SK-N-SH (cell line): ENCODE measurements at regions not wholly inside any gene's neighbourhood (a gene's known extent, or its start where the extent isn't known, plus 50 kb on each side); places are given as distances from the start of the nearest gene placed in this dataset.

Experiments used
- CTCF ChIA-PET: fragments of 300-600, 350-600 bp; formaldehyde crosslinking; extraction: SDS; loops from one replicate; lab custom pipeline; 2021; lab: Yijun Ruan, JAX
- POLR2A ChIA-PET: fragments of 350-600 bp; sonication (Branson Sonifier 250); formaldehyde crosslinking; extraction: SDS; loops from one replicate; lab custom pipeline; 2020; ENCODE audit warnings: antibody characterized with exemption, inconsistent platforms; lab: Yijun Ruan, JAX
- DNase-seq: peaks from one replicate; pipeline ENCODE4 v3.0.0; 2012
- H2AFZ ChIP-seq: fragments of 200-600 bp; sonication (generic); 2 replicates; pipeline ENCODE4 v1.8.1; 2016; ENCODE audit warnings: antibody characterized with exemption, mild to moderate bottlenecking, low read depth
- H3F3A ChIP-seq: fragments of 200-600 bp; sonication (generic); replicated peaks from 2 replicates; pipeline ENCODE3; 2016; ENCODE audit warnings: antibody characterized with exemption, mild to moderate bottlenecking; ENCODE audit not compliant: insufficient read depth
- H3K27ac ChIP-seq, 2 experiments: fragments of 200-500 bp in 1 of 2; fragments of 200-600 bp in 1 of 2; sonication (Bioruptor generic) in 1 of 2; sonication (generic), shearing (Covaris generic) in 1 of 2; 2 replicates each; pipeline versions ENCODE4 v1.5.1 to v1.6.1; 2014 to 2016; ENCODE audit warnings: low read depth in 2 of 2, inconsistent platforms in 1 of 2, low read length in 1 of 2, mild to moderate bottlenecking in 1 of 2, mixed read lengths in 1 of 2
- H3K27me3 ChIP-seq: fragments of 200-600 bp; sonication (generic), shearing (Covaris generic); 2 replicates; pipeline ENCODE4 v1.6.1; 2016; ENCODE audit warnings: mixed run types; ENCODE audit not compliant: insufficient read depth
- H3K36me3 ChIP-seq, 2 experiments: fragments of 200-500 bp in 1 of 2; fragments of 200-600 bp in 1 of 2; sonication (Bioruptor generic) in 1 of 2; sonication (generic) in 1 of 2; replicated peaks in 1 of 2; 2 replicates each; pipeline versions ENCODE3 to v1.5.1; 2014 to 2016; ENCODE audit warnings: low read length in 1 of 2, mild to moderate bottlenecking in 1 of 2; ENCODE audit not compliant: insufficient read depth in 2 of 2, control insufficient read depth in 1 of 2
- H3K4me1 ChIP-seq, 2 experiments: fragments of 200-500 bp in 1 of 2; fragments of 200-600 bp in 1 of 2; sonication (Bioruptor generic) in 1 of 2; sonication (generic), shearing (Covaris generic) in 1 of 2; 2 replicates each; pipeline versions ENCODE4 v1.5.1 to v1.6.1; 2014 to 2016; ENCODE audit warnings: low read depth in 1 of 2, low read length in 1 of 2, mixed run types in 1 of 2; ENCODE audit not compliant: insufficient read depth in 2 of 2, control insufficient read depth in 1 of 2
- H3K4me2 ChIP-seq: fragments of 200-600 bp; sonication (generic), shearing (Covaris generic); 2 replicates; pipeline ENCODE4 v1.6.1; 2017; ENCODE audit warnings: mixed run types
- H3K4me3 ChIP-seq, 2 experiments: fragments of 200-500 bp in 1 of 2; fragments of 200-600 bp in 1 of 2; sonication (Bioruptor generic) in 1 of 2; sonication (generic), shearing (Covaris generic) in 1 of 2; 2 replicates each; pipeline versions ENCODE4 v1.5.1 to v1.8.1; 2014 to 2016; ENCODE audit warnings: low read depth in 2 of 2, inconsistent platforms in 1 of 2, low read length in 1 of 2, mild to moderate bottlenecking in 1 of 2, mixed read lengths in 1 of 2, moderate library complexity in 1 of 2
- H3K79me2 ChIP-seq: fragments of 200-600 bp; sonication (generic); 2 replicates; pipeline ENCODE4 v1.8.1; 2017; ENCODE audit warnings: mild to moderate bottlenecking; ENCODE audit not compliant: insufficient read depth
- H3K9ac ChIP-seq: fragments of 200-600 bp; sonication (generic); 2 replicates; pipeline ENCODE4 v1.6.1; 2017; ENCODE audit warnings: mixed run types
- H3K9me2 ChIP-seq: fragments of 200-600 bp; sonication (generic); 2 replicates; pipeline ENCODE4 v1.6.1; 2017; ENCODE audit warnings: mixed run types
- H3K9me3 ChIP-seq: fragments of 200-600 bp; sonication (generic); 2 replicates; pipeline ENCODE4 v1.6.1; 2017; ENCODE audit warnings: mixed run types, mild to moderate bottlenecking, moderate library complexity
- H4K20me1 ChIP-seq: fragments of 200-600 bp; sonication (generic); 2 replicates; pipeline ENCODE4 v1.6.1; 2017; ENCODE audit warnings: mild to moderate bottlenecking, mixed run types; ENCODE audit not compliant: insufficient read depth
- ELF1 ChIP-seq: IDR thresholded peaks from 2 replicates; pipeline ENCODE4 v1.4.0; 2012
- FOXM1 ChIP-seq: IDR thresholded peaks from 2 replicates; pipeline ENCODE4 v1.4.0; 2012; ENCODE audit warnings: low read depth, mild to moderate bottlenecking
- GATA2 ChIP-seq: sonication (generic); formaldehyde crosslinking; IDR thresholded peaks from 2 replicates; pipeline ENCODE4 v1.5.0; 2020; ENCODE audit warnings: mild to moderate bottlenecking, missing genetic modification reagents
- JUND ChIP-seq: IDR thresholded peaks from 2 replicates; pipeline ENCODE4 v1.4.0; 2012
- MXI1 ChIP-seq: IDR thresholded peaks from 2 replicates; pipeline ENCODE4 v1.6.1; 2012; ENCODE audit warnings: mild to moderate bottlenecking, low read depth, low read length, improper control_type of control experiment
- NRF1 ChIP-seq: IDR thresholded peaks from 2 replicates; pipeline ENCODE4 v1.6.1; 2012; ENCODE audit warnings: low read depth, mild to moderate bottlenecking, low read length
- RAD21 ChIP-seq: IDR thresholded peaks from 2 replicates; pipeline ENCODE4 v1.6.1; 2012; ENCODE audit warnings: mild to moderate bottlenecking, low read length
- RFX5 ChIP-seq: IDR thresholded peaks from 2 replicates; pipeline ENCODE4 v1.6.1; 2012; ENCODE audit warnings: mild to moderate bottlenecking, improper control_type of control experiment, low read length
- RXRA ChIP-seq: IDR thresholded peaks from 2 replicates; pipeline ENCODE4 v1.4.0; 2012; ENCODE audit warnings: low read depth, mild to moderate bottlenecking, borderline replicate concordance
- SIN3A ChIP-seq: IDR thresholded peaks from 2 replicates; pipeline ENCODE4 v1.6.1; 2012; ENCODE audit warnings: low read depth, mild to moderate bottlenecking, low read length, moderate library complexity, borderline replicate concordance
- TAF1 ChIP-seq: IDR thresholded peaks from 2 replicates; pipeline ENCODE4 v1.6.1; 2012; ENCODE audit warnings: low read depth, mild to moderate bottlenecking, low read length, moderate library complexity, borderline replicate concordance
- TCF12 ChIP-seq: IDR thresholded peaks from 2 replicates; pipeline ENCODE4 v1.4.0; 2012
- YY1 ChIP-seq: IDR thresholded peaks from 2 replicates; pipeline ENCODE4 v1.4.0; 2012; ENCODE audit warnings: low read depth, mild to moderate bottlenecking
- WGBS: methylation state at CpG from one replicate; pipeline ENCODE4 v1.1.6; 2017; ENCODE audit warnings: low lambda C conversion rate; 5-methylcytosine and 5-hydroxymethylcytosine counted together
- TF ChIP-seq, protein P1 (sequence below): fragments of 150-350 bp; IDR thresholded peaks from 2 replicates; pipeline ENCODE4 v1.6.1; 2017; ENCODE audit warnings: antibody characterized with exemption, low read length, low read depth, borderline replicate concordance
- TF ChIP-seq, protein P2 (sequence below): IDR thresholded peaks from 2 replicates; pipeline ENCODE4 v1.4.0; 2012; ENCODE audit warnings: low read depth
- TF ChIP-seq, protein P3 (sequence below): fragments of 200-600 bp; sonication (generic); IDR thresholded peaks from 2 replicates; pipeline ENCODE4 v1.6.1; 2017; ENCODE audit warnings: antibody characterized with exemption, mild to moderate bottlenecking, moderate library complexity
- TF ChIP-seq, protein P4 (sequence below): IDR thresholded peaks from 2 replicates; pipeline ENCODE4 v1.4.0; 2012; ENCODE audit warnings: low read depth, borderline replicate concordance

DNA sequence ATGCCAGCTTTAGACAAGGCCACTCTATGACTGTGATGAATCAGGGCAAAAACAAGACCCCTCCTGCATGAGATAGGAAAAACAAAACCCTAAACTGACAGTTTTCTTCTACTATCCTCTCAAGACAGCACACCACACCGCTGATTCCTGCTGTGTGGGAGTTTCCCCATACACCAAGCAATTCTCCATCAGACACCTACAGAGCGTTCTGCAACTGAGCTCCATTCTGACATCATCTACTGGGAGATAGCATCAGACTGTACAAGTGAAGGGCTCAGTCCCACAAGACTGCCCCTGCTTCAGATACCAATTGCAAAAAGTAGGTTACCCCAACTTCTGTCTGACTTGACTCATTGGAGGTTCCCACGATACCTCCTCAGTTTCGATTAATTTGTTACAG lies 130.6 kb downstream of the TSN start:
- Histone ChIP-seq H3K27ac (no peak overlapping the region), H3K4me3 (no peak overlapping the region), H3F3A (no peaks in the 10 kb centered on the region), H3K79me2 (no peaks in the 10 kb centered on the region), H3K4me1 (peaks cover 0 to 6% of the 10 kb centered on the region in 2 experiments; a peak in 1 of 4 replicates), H4K20me1 (no peaks in the 10 kb centered on the region), H3K27me3 (no peaks in the 10 kb centered on the region), H3K9ac (no peak overlapping the region), H3K9me3 (no peaks in the 10 kb centered on the region), H3K9me2 (no peaks in the 10 kb centered on the region), H2AFZ (no peak overlapping the region), H3K36me3 (no peaks in the 10 kb centered on the region)
- CTCF ChIA-PET: interaction anchor here (1.4 kb wide), 1 partner anchor 36 kb away, joined by 4 read pairs; no protein-coding TSS in a partner anchor
- DNase-seq: no peak
- POLR2A ChIA-PET: no interaction called here
- 37% methylated on average over 4 of the region's 4 CpGs for WGBS
- no peak for TF ChIP-seq SIN3A
- no peak for TF ChIP-seq TAF1
- no peak for TF ChIP-seq NRF1
- TF ChIP-seq FOXM1: no peak
- no peak for TF ChIP-seq YY1
- TF ChIP-seq RFX5: no peak
- no peak for TF ChIP-seq ELF1
- TF ChIP-seq JUND: no peak
- TF ChIP-seq GATA2 (CRISPR knock-in tag): no peak
- TF ChIP-seq TCF12: no peak
- TF ChIP-seq, protein P1, sequence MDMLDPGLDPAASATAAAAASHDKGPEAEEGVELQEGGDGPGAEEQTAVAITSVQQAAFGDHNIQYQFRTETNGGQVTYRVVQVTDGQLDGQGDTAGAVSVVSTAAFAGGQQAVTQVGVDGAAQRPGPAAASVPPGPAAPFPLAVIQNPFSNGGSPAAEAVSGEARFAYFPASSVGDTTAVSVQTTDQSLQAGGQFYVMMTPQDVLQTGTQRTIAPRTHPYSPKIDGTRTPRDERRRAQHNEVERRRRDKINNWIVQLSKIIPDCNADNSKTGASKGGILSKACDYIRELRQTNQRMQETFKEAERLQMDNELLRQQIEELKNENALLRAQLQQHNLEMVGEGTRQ: no peak
- no peak for TF ChIP-seq RXRA
- TF ChIP-seq MXI1: no peak
- TF ChIP-seq, protein P2, sequence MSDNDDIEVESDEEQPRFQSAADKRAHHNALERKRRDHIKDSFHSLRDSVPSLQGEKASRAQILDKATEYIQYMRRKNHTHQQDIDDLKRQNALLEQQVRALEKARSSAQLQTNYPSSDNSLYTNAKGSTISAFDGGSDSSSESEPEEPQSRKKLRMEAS: no peak
- TF ChIP-seq, protein P3, sequence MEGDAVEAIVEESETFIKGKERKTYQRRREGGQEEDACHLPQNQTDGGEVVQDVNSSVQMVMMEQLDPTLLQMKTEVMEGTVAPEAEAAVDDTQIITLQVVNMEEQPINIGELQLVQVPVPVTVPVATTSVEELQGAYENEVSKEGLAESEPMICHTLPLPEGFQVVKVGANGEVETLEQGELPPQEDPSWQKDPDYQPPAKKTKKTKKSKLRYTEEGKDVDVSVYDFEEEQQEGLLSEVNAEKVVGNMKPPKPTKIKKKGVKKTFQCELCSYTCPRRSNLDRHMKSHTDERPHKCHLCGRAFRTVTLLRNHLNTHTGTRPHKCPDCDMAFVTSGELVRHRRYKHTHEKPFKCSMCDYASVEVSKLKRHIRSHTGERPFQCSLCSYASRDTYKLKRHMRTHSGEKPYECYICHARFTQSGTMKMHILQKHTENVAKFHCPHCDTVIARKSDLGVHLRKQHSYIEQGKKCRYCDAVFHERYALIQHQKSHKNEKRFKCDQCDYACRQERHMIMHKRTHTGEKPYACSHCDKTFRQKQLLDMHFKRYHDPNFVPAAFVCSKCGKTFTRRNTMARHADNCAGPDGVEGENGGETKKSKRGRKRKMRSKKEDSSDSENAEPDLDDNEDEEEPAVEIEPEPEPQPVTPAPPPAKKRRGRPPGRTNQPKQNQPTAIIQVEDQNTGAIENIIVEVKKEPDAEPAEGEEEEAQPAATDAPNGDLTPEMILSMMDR: no peak
- TF ChIP-seq, protein P4, sequence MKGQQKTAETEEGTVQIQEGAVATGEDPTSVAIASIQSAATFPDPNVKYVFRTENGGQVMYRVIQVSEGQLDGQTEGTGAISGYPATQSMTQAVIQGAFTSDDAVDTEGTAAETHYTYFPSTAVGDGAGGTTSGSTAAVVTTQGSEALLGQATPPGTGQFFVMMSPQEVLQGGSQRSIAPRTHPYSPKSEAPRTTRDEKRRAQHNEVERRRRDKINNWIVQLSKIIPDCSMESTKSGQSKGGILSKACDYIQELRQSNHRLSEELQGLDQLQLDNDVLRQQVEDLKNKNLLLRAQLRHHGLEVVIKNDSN: no peak
- no peak for TF ChIP-seq RAD21
- TF ChIP-seq, all 33 proteins: peak for 0
- H3K4me2 ChIP-seq: no peak overlapping the region
